IMR-90 (cell line): ENCODE measurements at regions not wholly inside any gene's neighbourhood (a gene's known extent, or its start where the extent isn't known, plus 50 kb on each side); places are given as distances from the start of the nearest gene placed in this dataset.

Experiments used
- ATAC-seq: fragments of 200-7000 bp; cut with Tn5 transposase; 2 replicates; pipeline ENCODE4 v1.9.1; 2020; ENCODE audit warnings: low read depth, mild to moderate bottlenecking, moderate library complexity
- BruUV-seq: library from RNA; stranded (reverse); fragments of 400-500 nt; replicated peaks from 2 replicates; lab custom pipeline; 2021; lab: Mats Ljungman, UMichigan
- CTCF ChIA-PET: fragments of 300-600 bp; formaldehyde crosslinking; extraction: SDS; loops from one replicate; lab custom pipeline; 2021; ENCODE audit warnings: antibody characterized with exemption; lab: Yijun Ruan, JAX
- POLR2A ChIA-PET: fragments of 300-600 bp; sonication (Branson Sonifier 250); formaldehyde crosslinking; loops from one replicate; lab custom pipeline; 2022; ENCODE audit warnings: antibody characterized with exemption; ENCODE audit not compliant: unreplicated experiment; lab: Charles Lee
- DNase-seq: peaks from one replicate; pipeline ENCODE4 v3.0.0; 2013
- H2AFZ ChIP-seq: replicated peaks from 2 replicates; pipeline ENCODE3; 2013; ENCODE audit warnings: low read length, mild to moderate bottlenecking; ENCODE audit not compliant: poor library complexity
- H2AK5ac ChIP-seq: 2 replicates; pipeline ENCODE4 v1.6.1; 2013; ENCODE audit warnings: low read depth, low read length, inconsistent platforms
- H2AK9ac ChIP-seq: replicated peaks from 2 replicates; pipeline ENCODE3; 2013; ENCODE audit warnings: mild to moderate bottlenecking, low read depth, low read length, moderate library complexity; ENCODE audit not compliant: poor library complexity
- H2BK120ac ChIP-seq: 2 replicates; pipeline ENCODE4 v1.6.1; 2013; ENCODE audit warnings: low read depth, low read length, inconsistent platforms
- H2BK15ac ChIP-seq: 3 replicates; pipeline ENCODE4 v1.6.1; 2013; ENCODE audit warnings: low read depth, low read length, inconsistent platforms
- H2BK20ac ChIP-seq: 2 replicates; pipeline ENCODE4 v1.6.1; 2013; ENCODE audit warnings: low read depth, mild to moderate bottlenecking, inconsistent platforms, low read length, moderate library complexity
- H2BK5ac ChIP-seq: 2 replicates; pipeline ENCODE4 v1.6.1; 2013; ENCODE audit warnings: mild to moderate bottlenecking, low read depth, low read length, inconsistent platforms; ENCODE audit not compliant: poor library complexity, severe bottlenecking
- H3K14ac ChIP-seq: replicated peaks from 2 replicates; pipeline ENCODE4 v1.6.1; 2013; ENCODE audit warnings: low read depth, low read length, inconsistent platforms
- H3K18ac ChIP-seq: 2 replicates; pipeline ENCODE4 v1.6.1; 2013; ENCODE audit warnings: low read depth, low read length, control low read depth
- H3K23ac ChIP-seq: 2 replicates; pipeline ENCODE4 v1.6.1; 2013; ENCODE audit warnings: low read depth, low read length, inconsistent platforms
- H3K27ac ChIP-seq: 2 replicates; pipeline ENCODE4 v1.5.1; 2013; ENCODE audit warnings: mild to moderate bottlenecking, control low read depth, low read length; ENCODE audit not compliant: insufficient read depth
- H3K27me3 ChIP-seq: 2 replicates; pipeline ENCODE4 v1.6.1; 2013; ENCODE audit warnings: low read length; ENCODE audit not compliant: control insufficient read depth, insufficient read depth
- H3K36me3 ChIP-seq: 2 replicates; pipeline ENCODE4 v1.6.1; 2013; ENCODE audit warnings: low read length, mixed read lengths; ENCODE audit not compliant: control insufficient read depth, insufficient read depth
- H3K4ac ChIP-seq: 2 replicates; pipeline ENCODE4 v1.6.1; 2013; ENCODE audit warnings: low read depth, low read length, inconsistent platforms
- H3K4me1 ChIP-seq: 2 replicates; pipeline ENCODE4 v1.6.1; 2013; ENCODE audit warnings: low read length, mixed read lengths; ENCODE audit not compliant: control insufficient read depth, insufficient read depth
- H3K4me2 ChIP-seq: 2 replicates; pipeline ENCODE4 v1.6.1; 2013; ENCODE audit warnings: low read depth, mild to moderate bottlenecking, control low read depth, low read length, moderate library complexity
- H3K4me3 ChIP-seq: 2 replicates; pipeline ENCODE4 v1.5.1; 2013; ENCODE audit warnings: low read depth, mild to moderate bottlenecking, control low read depth, low read length, moderate library complexity; ENCODE audit not compliant: insufficient read depth
- H3K56ac ChIP-seq: 2 replicates; pipeline ENCODE4 v1.6.1; 2013; ENCODE audit warnings: low read length, inconsistent platforms; ENCODE audit not compliant: insufficient read depth; ENCODE audit errors: extremely low read depth
- H3K79me1 ChIP-seq, 2 experiments: 2 replicates each; pipeline ENCODE4 v1.6.1; 2013; ENCODE audit warnings: low read length in 2 of 2, inconsistent platforms in 1 of 2, low read depth in 1 of 2
- H3K9ac ChIP-seq: 2 replicates; pipeline ENCODE4 v1.6.1; 2013; ENCODE audit warnings: low read depth, low read length, control low read depth
- H3K9me1 ChIP-seq: 2 replicates; pipeline ENCODE4 v1.6.1; 2013; ENCODE audit warnings: low read length, inconsistent platforms; ENCODE audit not compliant: insufficient read depth
- H3K9me3 ChIP-seq: 2 replicates; pipeline ENCODE4 v1.6.1; 2013; ENCODE audit warnings: low read length; ENCODE audit not compliant: control insufficient read depth, insufficient read depth
- H4K20me1 ChIP-seq: 2 replicates; pipeline ENCODE4 v1.6.1; 2013; ENCODE audit warnings: low read length, inconsistent platforms; ENCODE audit not compliant: insufficient read depth
- H4K5ac ChIP-seq: 2 replicates; pipeline ENCODE4 v1.6.1; 2013; ENCODE audit warnings: mild to moderate bottlenecking, low read depth, low read length, control low read depth
- H4K8ac ChIP-seq, 2 experiments: 2 replicates each; pipeline ENCODE4 v1.6.1; 2013; ENCODE audit warnings: low read depth in 2 of 2, low read length in 2 of 2, control low read depth in 1 of 2, inconsistent platforms in 1 of 2
- H4K91ac ChIP-seq: 2 replicates; pipeline ENCODE4 v1.6.1; 2013; ENCODE audit warnings: low read depth, low read length, inconsistent platforms; ENCODE audit not compliant: insufficient read depth
- BHLHE40 ChIP-seq: fragments of 150-350 bp; IDR thresholded peaks from 2 replicates; pipeline ENCODE4 v1.6.1; 2016; ENCODE audit warnings: mild to moderate bottlenecking, low read depth, low read length
- CEBPB ChIP-seq: IDR thresholded peaks from 2 replicates; pipeline ENCODE4 v1.6.1; 2012; ENCODE audit warnings: low read depth, low read length, improper control_type of control experiment
- CHD1 ChIP-seq: IDR thresholded peaks from 2 replicates; pipeline ENCODE4 v1.6.1; 2012; ENCODE audit warnings: low read depth, low read length, improper control_type of control experiment
- CTCF ChIP-seq: conservative IDR thresholded peaks from 2 replicates; pipeline ENCODE4 v1.5.1; 2012; ENCODE audit warnings: mild to moderate bottlenecking, low read depth, low read length, improper control_type of control experiment
- ELK1 ChIP-seq: fragments of 150-350 bp; IDR thresholded peaks from 2 replicates; pipeline ENCODE4 v1.6.1; 2016; ENCODE audit warnings: low read depth, mild to moderate bottlenecking, low read length, moderate library complexity, borderline replicate concordance
- FOS ChIP-seq: fragments of 150-350 bp; IDR thresholded peaks from 2 replicates; pipeline ENCODE4 v1.6.1; 2016; ENCODE audit warnings: low read depth, low read length
- MAFK ChIP-seq: IDR thresholded peaks from 2 replicates; pipeline ENCODE4 v1.6.1; 2012; ENCODE audit warnings: low read depth, low read length, improper control_type of control experiment
- MAZ ChIP-seq: IDR thresholded peaks from 2 replicates; pipeline ENCODE4 v1.6.1; 2012; ENCODE audit warnings: low read depth, mild to moderate bottlenecking, low read length, improper control_type of control experiment, moderate library complexity, borderline replicate concordance
- MXI1 ChIP-seq: IDR thresholded peaks from 2 replicates; pipeline ENCODE4 v1.6.1; 2012; ENCODE audit warnings: low read depth, mild to moderate bottlenecking, low read length, moderate library complexity, borderline replicate concordance
- NFE2L2 ChIP-seq: fragments of 150-350 bp; IDR thresholded peaks from 2 replicates; pipeline ENCODE4 v1.6.1; 2016; ENCODE audit warnings: low read depth, mild to moderate bottlenecking, low read length
- POLR2A ChIP-seq: IDR thresholded peaks from 2 replicates; pipeline ENCODE4 v1.6.1; 2012; ENCODE audit warnings: mild to moderate bottlenecking, low read depth, low read length
- RAD21 ChIP-seq: IDR thresholded peaks from 2 replicates; pipeline ENCODE4 v1.6.1; 2012; ENCODE audit warnings: low read length, improper control_type of control experiment
- RCOR1 ChIP-seq: IDR thresholded peaks from 2 replicates; pipeline ENCODE4 v1.6.1; 2012; ENCODE audit warnings: mild to moderate bottlenecking, low read length, improper control_type of control experiment; ENCODE audit not compliant: insufficient replicate concordance
- RFX5 ChIP-seq: IDR thresholded peaks from 2 replicates; pipeline ENCODE4 v1.8.0; 2012; ENCODE audit warnings: low read depth, mild to moderate bottlenecking, low read length, moderate library complexity
- SMC3 ChIP-seq: fragments of 150-350 bp; IDR thresholded peaks from 2 replicates; pipeline ENCODE4 v1.6.1; 2016; ENCODE audit warnings: low read depth, mild to moderate bottlenecking, antibody characterized with exemption, low read length, moderate library complexity
- USF2 ChIP-seq: fragments of 150-350 bp; IDR thresholded peaks from 2 replicates; pipeline ENCODE4 v1.6.1; 2017; ENCODE audit warnings: mild to moderate bottlenecking, antibody characterized with exemption, low read length, low read depth
- WGBS, 2 experiments: methylation state at CpG; one replicate each; pipeline versions ENCODE4 v1.1.5 to v1.1.7; 2013; ENCODE audit warnings: missing lambda C conversion rate in 2 of 2; ENCODE audit not compliant: insufficient read length in 1 of 2; ENCODE audit errors: extremely low coverage in 2 of 2; 5-methylcytosine and 5-hydroxymethylcytosine counted together
- dilution Hi-C: fragments of 300-500 bp; cut with HindIII; formaldehyde crosslinking; loops from one replicate; pipeline ENCODE4 v1.14.3; 2018; ENCODE audit warnings: low sequenced_read_pairs; ENCODE audit not compliant: unreplicated experiment
- in situ Hi-C: fragments of 300-500 bp; cut with MboI; formaldehyde crosslinking; loops from 3 replicates; pipeline ENCODE4 v1.14.3; 2019; ENCODE audit warnings: low sequenced_read_pairs, inconsistent platforms, mixed read lengths
- intact Hi-C: fragments of 100-400 bp; cut with micrococcal nuclease; formaldehyde crosslinking; loops from 2 replicates; pipeline ENCODE4 v1.10.0; 2022

GRCh38 chr18:41036346-41036745 is 918.7 kb upstream of the PIK3C3 start:
- no peak overlapping the region for H2BK20ac ChIP-seq
- in situ Hi-C loops (no loop called here), intact Hi-C loops (no loop called here), dilution Hi-C loops (no loop called here)
- no peaks in the 10 kb centered on the region for H3K79me1 ChIP-seq
- no peak overlapping the region for H3K9ac ChIP-seq
- H3K9me1 ChIP-seq: no peaks in the 10 kb centered on the region
- no peaks in the 10 kb centered on the region for H3K27me3 ChIP-seq
- ATAC-seq (no peak), DNase-seq (no peak)
- H3K36me3 ChIP-seq: no peaks in the 10 kb centered on the region
- no peaks in the 10 kb centered on the region for H3K4me1 ChIP-seq
- H3K56ac ChIP-seq: no peak overlapping the region
- no peak overlapping the region for H3K14ac ChIP-seq
- H2BK15ac ChIP-seq: no peak overlapping the region
- H4K8ac ChIP-seq: no peak overlapping the region
- no peak overlapping the region for H3K4me2 ChIP-seq
- H3K18ac ChIP-seq: peak overlapping the region; percentile 64; the same call in 1 of the 2 replicates
- BruUV-seq: no TSS peak
- H2AFZ ChIP-seq: peak overlapping the region; percentile 8
- H2AK9ac ChIP-seq: no peak overlapping the region
- ChIA-PET POLR2A (no interaction called here), CTCF (no interaction called here)
- no peak overlapping the region for H3K4ac ChIP-seq
- no peak overlapping the region for H2BK5ac ChIP-seq
- H3K27ac ChIP-seq: no peak overlapping the region
- H3K4me3 ChIP-seq: no peak overlapping the region
- no CpG with 5 or more reads among the region's 6 CpGs for WGBS, 2 experiments
- no peak overlapping the region for H3K23ac ChIP-seq
- no peak for TF ChIP-seq USF2
- TF ChIP-seq BHLHE40: no peak
- TF ChIP-seq RFX5: no peak
- no peak for TF ChIP-seq MAZ
- TF ChIP-seq POLR2A: no peak
- no peak for TF ChIP-seq MXI1
- TF ChIP-seq ELK1: no peak
- no peak for TF ChIP-seq FOS
- no peak for TF ChIP-seq RAD21
- no peak for TF ChIP-seq RCOR1
- no peak for TF ChIP-seq MAFK
- TF ChIP-seq SMC3: no peak
- no peak for TF ChIP-seq CEBPB
- TF ChIP-seq NFE2L2: no peak
- no peak for TF ChIP-seq CTCF
- no peak for TF ChIP-seq CHD1
- no peaks in the 10 kb centered on the region for H4K20me1 ChIP-seq
- no peak overlapping the region for H4K91ac ChIP-seq
- H4K5ac ChIP-seq: no peak overlapping the region
- no peak overlapping the region; the same call in 1 of the 2 replicates for H2BK120ac ChIP-seq
- no peak overlapping the region for H2AK5ac ChIP-seq
- H3K9me3 ChIP-seq: peaks cover 2% of the 10 kb centered on the region; the same call in 1 of the 2 replicates
